GM13977 (cell line): ENCODE measurements at regions not wholly inside any gene's neighbourhood (a gene's known extent, or its start where the extent isn't known, plus 50 kb on each side); places are given as distances from the start of the nearest gene placed in this dataset.
"Not testable (repeated sequence)": the region's sequence is repeated elsewhere in the genome, so short reads cannot be mapped to it uniquely, and the experiment has no call there.

Experiments
- DNase-seq: peaks from one replicate; pipeline ENCODE4 v3.0.0; 2012; ENCODE audit warnings: low spot score
- CTCF ChIP-seq: IDR thresholded peaks from 2 replicates; pipeline ENCODE4 v1.5.1; 2012; ENCODE audit warnings: mild to moderate bottlenecking, control low read depth; ENCODE audit not compliant: insufficient read depth; ENCODE audit errors: extremely low read depth, missing control alignments
- in situ Hi-C: fragments of 300-500 bp; cut with MboI; formaldehyde crosslinking; loops from one replicate; pipeline ENCODE4 v1.12.0; 2022; ENCODE audit warnings: low sequenced_read_pairs, low pct_unique_long_range_greater_than_20kb, mixed read lengths, inconsistent platforms; ENCODE audit not compliant: unreplicated experiment

GRCh38 chr15:96474231-96474664 is 143.7 kb downstream of the NR2F2 start:
- DNase-seq = no peak
- TF ChIP-seq CTCF = no peak
- in situ Hi-C loops = no loop called here

- DNase-seq = no peak
- in situ Hi-C loops = no loop called here
- no peak for TF ChIP-seq CTCF
Observed at GRCh38 chr15:96477227-96477626, 146.7 kb downstream of the NR2F2 start.

- in situ Hi-C loops, DNase-seq: not testable (repeated sequence)
Observed at GRCh38 chr15:96484412-96484811, 153.9 kb downstream of the NR2F2 start.

- in situ Hi-C loops = no loop called here
- no peak for TF ChIP-seq CTCF
- DNase-seq = no peak
Observed at GRCh38 chr15:96484830-96485229, 154.3 kb downstream of the NR2F2 start.

- in situ Hi-C loops = no loop called here
- TF ChIP-seq CTCF = no peak
- no peak for DNase-seq
Observed at GRCh38 chr15:96487245-96487644, 156.7 kb downstream of the NR2F2 start.

DNA sequence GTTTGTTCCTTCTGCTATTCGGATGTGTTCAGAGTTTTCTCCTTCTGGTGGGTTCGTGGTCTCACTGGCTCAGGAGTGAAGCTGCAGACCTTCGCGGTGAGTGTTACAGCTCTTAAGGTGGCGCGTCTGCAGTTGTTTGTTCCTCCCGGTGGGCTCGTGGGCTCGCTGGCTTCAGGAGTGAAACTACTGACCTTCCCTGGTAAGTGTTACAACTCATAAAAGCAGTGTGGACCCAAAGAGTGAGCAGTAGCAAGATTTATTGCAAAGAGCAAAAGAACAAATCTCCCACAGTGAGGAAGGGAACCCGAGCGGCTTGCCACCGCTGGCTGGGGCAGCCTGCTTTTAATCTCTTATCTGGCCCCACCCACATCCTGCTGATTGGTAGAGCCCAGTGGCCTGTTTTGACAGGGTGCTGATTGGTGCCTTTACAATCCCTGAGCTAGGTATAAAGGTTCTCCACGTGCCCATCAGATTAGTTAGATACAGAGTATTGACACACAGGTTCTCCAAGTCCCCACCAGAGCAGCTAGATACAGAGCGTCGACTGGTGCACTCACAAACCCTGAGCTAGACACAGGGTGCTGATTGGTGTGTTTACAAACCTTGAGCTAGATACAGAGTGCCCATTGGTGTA is 160.7 kb downstream of the NR2F2 start:
- DNase-seq, in situ Hi-C loops: not testable (repeated sequence)

GRCh38 chr15:96491700-96492644 is 161.5 kb downstream of the NR2F2 start:
- DNase-seq, in situ Hi-C loops: not testable (repeated sequence)

DNA sequence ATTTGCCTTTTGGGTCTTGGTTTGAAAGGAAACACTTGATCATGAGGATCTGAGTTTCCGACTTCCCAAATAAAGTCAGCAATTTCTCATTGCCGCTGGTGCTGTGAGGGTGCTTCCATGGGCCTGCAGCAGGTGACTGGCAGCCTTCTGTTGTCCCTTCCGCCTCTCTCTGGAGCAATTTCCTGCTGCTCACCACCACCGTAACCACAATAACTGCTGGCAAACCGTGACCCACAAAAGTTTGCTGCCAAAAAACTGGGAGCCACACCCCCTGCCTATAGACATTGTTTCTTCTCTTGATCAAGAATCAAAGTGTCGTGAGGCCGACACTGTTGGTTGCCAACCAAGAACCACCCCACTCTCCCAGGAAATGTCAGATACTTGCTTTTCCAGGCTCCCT is 164.0 kb downstream of the NR2F2 start:
- DNase-seq = no peak
- TF ChIP-seq CTCF = no peak
- in situ Hi-C loops = no loop called here
